ENCODE measurements at regions not wholly inside any gene's neighbourhood (a gene's known extent, or its start where the extent isn't known, plus 50 kb on each side); places are given as distances from the start of the nearest gene placed in this dataset.
A peak's percentile ranks its signal among the peaks of the same experiment; 100 is the strongest.

GRCh38 chr7:28231176-28231575 is 50.6 kb upstream of the JAZF1 start:
- no peak for DNase-seq (ENCODE audit: low spot score)

DNA sequence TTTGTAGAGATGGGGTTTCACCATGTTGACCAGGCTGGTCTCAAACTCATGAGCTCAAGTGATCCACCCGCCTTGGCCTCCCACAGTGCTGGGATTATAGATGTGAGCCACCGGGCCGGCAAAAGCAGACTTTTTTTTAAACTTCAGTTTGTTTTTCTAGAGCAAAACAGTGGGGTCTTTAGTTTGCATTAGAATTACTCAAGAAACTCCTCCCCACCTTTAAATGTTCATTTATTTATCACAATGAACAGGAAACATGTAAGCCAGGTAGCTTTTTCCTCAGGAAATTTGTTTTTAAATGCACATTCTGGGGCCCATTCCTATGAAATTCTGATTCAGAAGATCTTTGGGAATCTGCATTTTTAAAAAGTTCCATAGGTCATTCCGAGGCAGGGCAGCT is 56.0 kb upstream of the JAZF1 start:
- no peak for DNase-seq (ENCODE audit: low spot score)

- DNase-seq (ENCODE audit: low spot score): no peak
These were observed 56.8 kb upstream of the JAZF1 start for GRCh38 chr7:28237363-28237762.

DNA sequence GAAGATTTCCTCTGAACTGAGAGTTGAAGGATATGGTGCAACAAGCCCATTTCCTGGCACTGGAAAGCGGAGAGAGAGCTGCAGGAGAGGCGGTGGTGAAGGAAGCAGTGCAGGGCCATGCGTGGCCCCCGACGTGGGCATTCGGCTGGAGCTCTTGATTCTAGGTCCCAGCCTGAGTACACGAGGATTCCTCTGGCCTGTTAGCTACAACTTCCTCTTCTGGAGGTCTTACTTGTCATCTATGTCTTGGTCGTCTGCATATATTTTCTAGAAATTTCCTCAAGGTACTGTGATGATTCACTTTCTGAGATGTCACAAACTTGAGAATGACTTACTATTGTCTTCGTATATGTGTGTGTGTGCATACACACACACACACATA is 59.2 kb upstream of the JAZF1 start:
- no peak for DNase-seq (ENCODE audit: low spot score)

DNA sequence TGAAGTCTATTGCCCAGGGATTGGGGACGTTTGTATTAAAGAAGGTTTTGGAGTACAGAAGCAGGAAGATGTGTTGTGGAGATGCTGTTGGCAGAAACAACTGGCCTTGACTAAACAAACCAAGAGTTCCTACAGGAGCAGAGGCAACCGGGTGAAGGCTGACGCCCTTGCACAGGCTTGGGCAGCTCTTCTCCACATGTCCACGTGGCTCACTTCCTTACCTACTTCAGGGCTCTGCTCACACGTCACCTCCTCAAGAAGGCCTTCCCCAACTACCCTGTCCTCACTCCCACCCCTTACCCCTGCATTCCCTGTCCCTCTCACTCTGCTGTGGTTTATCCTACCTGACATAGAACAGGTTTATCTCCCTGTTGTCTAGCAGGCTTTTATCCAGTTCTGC is 59.9 kb upstream of the JAZF1 start:
- no peak for DNase-seq (ENCODE audit: low spot score)

DNA sequence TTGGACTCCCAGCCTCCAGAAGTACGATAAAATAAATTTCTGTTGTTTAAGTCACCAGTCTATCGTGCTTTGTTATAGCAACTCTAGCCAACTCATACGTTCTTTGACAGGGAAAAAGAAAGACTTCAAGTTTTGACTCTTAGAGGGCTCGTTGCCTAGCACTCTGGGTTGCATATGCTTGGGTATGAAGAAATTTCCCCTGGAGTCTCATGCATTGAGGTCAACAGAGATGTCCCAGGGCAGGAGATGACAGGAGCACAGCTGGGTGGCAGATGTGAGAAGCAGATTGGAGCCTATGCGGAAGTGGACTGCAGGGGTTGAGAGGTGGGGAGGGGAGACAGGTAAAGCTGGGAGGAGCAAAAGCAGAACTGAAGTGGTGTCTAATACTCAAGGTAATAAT is 63.3 kb upstream of the JAZF1 start:
- no peak for DNase-seq (ENCODE audit: low spot score)

- no peak for DNase-seq (ENCODE audit: low spot score)
These were observed 64.7 kb upstream of the JAZF1 start for GRCh38 chr7:28245123-28245878.

- DNase-seq (ENCODE audit: low spot score): no peak
These were observed 66.4 kb upstream of the JAZF1 start for GRCh38 chr7:28246921-28247461.

DNA sequence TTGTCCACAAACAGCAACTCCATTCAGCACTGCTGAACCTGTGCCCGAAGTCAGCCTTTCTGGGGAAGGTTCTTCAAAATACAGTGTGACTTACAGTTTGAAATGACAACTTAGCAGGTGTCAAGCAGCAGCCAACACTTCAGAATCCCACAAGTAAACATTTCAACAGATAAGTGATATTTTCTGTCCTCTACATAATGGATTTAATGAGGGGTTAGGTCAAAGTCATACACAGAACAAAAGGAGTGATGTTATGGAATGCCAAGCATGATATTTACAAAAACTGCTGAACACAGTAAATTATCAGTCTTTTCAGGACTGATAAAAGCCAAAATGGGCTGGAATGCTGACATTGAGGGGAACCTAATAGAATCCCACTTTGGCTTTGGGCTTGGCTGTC is 77.6 kb upstream of the JAZF1 start:
- no peak for DNase-seq (ENCODE audit: low spot score)

GRCh38 chr7:28260969-28261368 is 80.4 kb upstream of the JAZF1 start:
- DNase-seq (ENCODE audit: low spot score): no peak

- no peak for DNase-seq (ENCODE audit: low spot score)
These were observed 83.2 kb upstream of the JAZF1 start for GRCh38 chr7:28263622-28264271.

DNA sequence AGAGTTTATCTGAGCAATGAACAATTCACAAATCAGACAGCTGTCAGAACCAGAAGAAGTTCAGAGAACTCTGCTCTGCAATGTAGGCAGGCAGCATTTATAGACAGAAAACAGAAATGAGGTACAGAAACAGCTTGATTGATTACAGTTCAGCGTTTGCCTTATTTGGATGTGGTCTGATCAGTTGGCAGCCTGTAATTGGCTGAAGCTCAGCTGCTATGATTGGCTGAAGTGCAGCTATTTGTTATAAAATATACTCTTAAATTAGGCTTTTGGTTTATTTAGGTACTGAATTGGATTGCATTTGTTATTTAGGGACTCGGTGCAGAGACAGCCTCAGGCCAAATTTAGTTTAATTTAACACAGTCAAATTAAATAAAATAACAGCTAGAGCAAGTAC is 85.8 kb upstream of the JAZF1 start:
- DNase-seq (ENCODE audit: low spot score): no peak

- DNase-seq (ENCODE audit: low spot score): no peak
These were observed 86.4 kb upstream of the JAZF1 start for GRCh38 chr7:28267012-28267411.

DNA sequence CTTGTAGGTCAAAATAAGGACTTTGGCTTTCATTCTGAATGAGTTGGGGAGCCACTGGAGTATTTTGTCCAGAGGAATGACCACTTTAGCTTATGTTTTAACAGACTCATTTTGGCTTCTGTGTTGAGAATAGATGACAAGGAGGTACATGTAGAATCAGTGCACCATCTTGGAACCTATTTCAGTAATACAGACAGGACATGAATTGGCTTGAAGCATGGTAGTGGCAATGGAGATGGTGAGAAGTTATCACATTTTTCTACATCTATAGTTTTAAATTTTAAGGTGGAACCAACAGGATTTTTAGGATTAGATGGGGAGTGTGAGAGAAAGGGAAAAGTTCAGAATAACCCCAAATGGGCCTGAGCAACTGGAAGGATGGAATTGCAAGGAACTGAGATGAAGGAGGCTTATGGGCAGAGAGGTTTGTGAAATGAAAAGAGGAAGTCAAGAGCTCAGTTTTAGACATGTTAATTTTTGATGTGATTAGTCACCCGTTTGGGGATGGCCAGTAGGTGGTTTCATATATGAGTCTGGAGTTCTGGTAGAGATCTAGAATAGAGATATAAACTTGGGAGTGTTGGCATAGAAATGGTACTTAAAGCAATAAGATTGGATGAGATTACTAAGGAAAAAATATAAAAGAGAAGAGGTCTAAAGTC is 89.2 kb upstream of the JAZF1 start:
- DNase-seq (ENCODE audit: low spot score): peak; percentile 45

- DNase-seq (ENCODE audit: low spot score): no peak
These were observed 89.9 kb upstream of the JAZF1 start for GRCh38 chr7:28270536-28270935.

- peak; percentile 86 for DNase-seq (ENCODE audit: low spot score)
These were observed 91.9 kb upstream of the JAZF1 start for GRCh38 chr7:28272461-28272877.

DNA sequence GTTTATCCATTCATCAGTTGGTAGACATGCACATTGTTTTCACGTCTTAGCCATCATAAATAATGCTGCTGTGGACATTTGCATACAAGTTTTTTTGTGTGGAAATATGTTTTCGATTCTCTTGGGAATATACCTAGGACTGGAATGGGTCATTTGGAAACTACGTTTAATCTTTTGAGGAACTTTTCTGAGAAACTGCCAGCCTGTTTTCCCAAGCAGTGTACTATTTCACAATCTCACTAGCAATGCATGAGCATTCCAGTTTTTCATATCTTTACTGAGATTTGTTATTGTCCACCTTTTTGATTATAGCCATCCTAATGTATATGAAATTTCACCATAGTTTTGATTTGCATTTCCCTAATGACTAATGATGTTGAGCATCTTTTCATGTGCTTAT is 95.7 kb upstream of the JAZF1 start:
- no peak for DNase-seq (ENCODE audit: low spot score)

GRCh38 chr7:28277364-28277763 is 96.8 kb upstream of the JAZF1 start:
- DNase-seq (ENCODE audit: low spot score): no peak

DNA sequence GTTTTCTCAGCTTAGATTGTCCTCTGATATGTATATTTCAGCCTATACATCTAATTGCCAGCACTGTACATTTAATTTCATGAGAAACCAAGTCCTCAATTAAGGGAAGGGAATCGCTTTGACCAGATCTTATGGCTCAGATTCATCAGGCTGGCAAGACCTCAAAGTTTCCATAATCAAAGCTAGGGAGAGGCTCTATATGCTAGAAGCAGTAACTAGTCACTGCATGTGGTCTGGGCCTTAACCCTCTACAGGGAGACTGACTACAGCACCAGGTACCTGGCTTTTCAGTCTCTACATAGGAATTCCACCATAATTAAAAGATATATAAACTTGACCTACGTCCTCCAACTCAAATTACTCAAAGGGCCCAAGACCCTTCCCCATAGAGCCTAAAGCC is 97.4 kb upstream of the JAZF1 start:
- no peak for DNase-seq (ENCODE audit: low spot score)

- no peak for DNase-seq (ENCODE audit: low spot score)
These were observed 99.9 kb upstream of the JAZF1 start for GRCh38 chr7:28280516-28280915.

DNA sequence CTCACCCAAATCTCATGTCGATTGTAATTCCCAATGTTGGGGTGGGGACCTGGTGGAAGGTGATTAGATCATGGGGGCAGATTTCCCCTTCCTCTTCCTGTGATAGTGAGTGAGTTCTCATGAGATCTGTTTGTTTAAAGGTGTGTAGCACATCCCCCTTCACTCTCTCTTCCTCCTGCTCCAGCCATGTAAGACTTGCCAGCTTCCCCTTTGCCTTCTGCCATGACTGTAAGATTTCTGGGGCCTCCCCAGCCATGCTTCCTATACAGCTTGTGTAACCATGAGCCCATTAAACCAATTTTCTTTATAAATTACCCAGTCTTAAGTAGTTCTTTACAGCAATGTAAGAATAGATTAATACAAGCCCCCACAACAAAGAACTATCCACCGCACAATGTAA is 109.9 kb upstream of the JAZF1 start:
- DNase-seq (ENCODE audit: low spot score): no peak

- DNase-seq (ENCODE audit: low spot score): no peak
These were observed 111.0 kb upstream of the JAZF1 start for GRCh38 chr7:28291559-28291958.

DNA sequence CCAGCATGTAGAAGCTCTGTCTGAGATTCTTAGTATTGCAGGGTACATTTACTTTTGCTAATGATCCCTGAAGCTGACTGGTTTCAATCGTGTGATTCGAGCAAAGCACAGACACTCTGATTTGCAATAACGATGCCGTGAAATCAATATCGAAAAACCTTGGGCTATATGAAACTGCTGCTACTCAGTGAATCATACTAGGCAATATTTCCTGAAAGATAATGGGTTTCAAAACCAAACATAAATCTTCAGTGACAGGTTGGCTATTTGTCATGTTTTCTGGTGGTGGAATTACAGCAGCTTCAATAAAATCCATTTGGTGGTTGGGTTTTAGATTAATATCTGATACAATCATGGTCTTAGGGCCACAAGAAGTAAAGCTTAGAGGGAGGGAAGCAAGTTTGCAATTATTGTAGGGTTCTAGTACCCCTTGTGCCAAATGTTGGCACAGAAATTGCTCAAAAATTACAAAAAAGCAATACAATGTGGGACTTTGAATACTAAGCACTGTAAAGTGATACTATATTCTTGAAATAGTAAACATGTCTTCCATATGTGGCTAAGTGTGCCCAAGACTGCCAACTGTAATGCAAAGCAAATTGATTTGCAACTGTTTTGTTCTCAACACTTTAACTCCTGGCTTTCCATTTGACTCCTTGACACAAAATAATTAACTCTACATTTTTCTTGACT is 112.4 kb upstream of the JAZF1 start:
- no peak for DNase-seq (ENCODE audit: low spot score)

Data from NAMALWA (cell line).